ENCODE measurements at regions not wholly inside any gene's neighbourhood (a gene's known extent, or its start where the extent isn't known, plus 50 kb on each side); places are given as distances from the start of the nearest gene placed in this dataset.
"Not testable (repeated sequence)": the region's sequence is repeated elsewhere in the genome, so short reads cannot be mapped to it uniquely, and the experiment has no call there.

- BruUV-seq (replicated peaks): no TSS peak
Observed at GRCh38 chr5:100654895-100655294, 119.7 kb downstream of the FAM174A start.

GRCh38 chr5:100656771-100657170 is 121.6 kb downstream of the FAM174A start:
- intact Hi-C loops (cut with micrococcal nuclease; ENCODE audit: unreplicated experiment); H3K27ac ChIP-seq (ENCODE audit: control insufficient read depth, insufficient read depth); H3K79me2 ChIP-seq (ENCODE audit: control insufficient read depth, insufficient read depth, low read length); SMC1A ChIA-PET (ENCODE audit: uncharacterized antibody, unreplicated experiment); FAIRE-seq; BruUV-seq (replicated peaks); H3K36me3 ChIP-seq (ENCODE audit: control insufficient read depth in 2 of 2, insufficient read depth in 2 of 2, low read length in 1 of 2); POLR2A ChIA-PET; H3K9me3 ChIP-seq (replicated peaks; ENCODE audit: control insufficient read depth, insufficient read depth, low read length); H2AFZ ChIP-seq (ENCODE audit: control insufficient read depth, low read depth, low read length); ATAC-seq; H4K20me1 ChIP-seq (ENCODE audit: control insufficient read depth, insufficient read depth); H3K4me3 ChIP-seq; H3K4me2 ChIP-seq (ENCODE audit: control insufficient read depth, insufficient read depth); in situ Hi-C loops (cut with MboI); RAD21 ChIA-PET (ENCODE audit: unreplicated experiment); H3K9ac ChIP-seq (ENCODE audit: control insufficient read depth, insufficient read depth, low read length); H3K27me3 ChIP-seq (replicated peaks in 1 of 2; ENCODE audit: control insufficient read depth in 2 of 2, insufficient read depth in 2 of 2, low read length in 1 of 2); DNase-seq (ENCODE audit: low read depth, low spot score); H3K4me1 ChIP-seq (ENCODE audit: control insufficient read depth, insufficient read depth, low read length): not testable (repeated sequence)
- 91% methylated on average over 16 of the region's 28 CpGs for WGBS (ENCODE audit: insufficient coverage, insufficient replicate concordance, low lambda C conversion rate, missing lambda C conversion rate)
- CTCF ChIA-PET: interaction anchor here (0.9 kb wide), 1 partner anchor 9 kb away, joined by 3 read pairs; no protein-coding TSS in a partner anchor

More at GRCh38 chr5:100654895-100655294, 119.7 kb downstream of the FAM174A start:
- CTCF ChIA-PET: no interaction called here
- Histone ChIP-seq H3K4me2 (ENCODE audit: control insufficient read depth, insufficient read depth) (no peak overlapping the region), H3K27ac (ENCODE audit: control insufficient read depth, insufficient read depth) (no peak overlapping the region), H3K9me3 (replicated peaks; ENCODE audit: control insufficient read depth, insufficient read depth, low read length) (no peaks in the 10 kb centered on the region), H2AFZ (ENCODE audit: control insufficient read depth, low read depth, low read length) (no peak overlapping the region), H3K79me2 (ENCODE audit: control insufficient read depth, insufficient read depth, low read length) (no peaks in the 10 kb centered on the region), H3K9ac (ENCODE audit: control insufficient read depth, insufficient read depth, low read length) (no peak overlapping the region), H4K20me1 (ENCODE audit: control insufficient read depth, insufficient read depth) (no peaks in the 10 kb centered on the region), H3K4me1 (ENCODE audit: control insufficient read depth, insufficient read depth, low read length) (no peaks in the 10 kb centered on the region), H3K36me3 (ENCODE audit: control insufficient read depth in 2 of 2, insufficient read depth in 2 of 2, low read length in 1 of 2) (no peaks in the 10 kb centered on the region), H3K4me3 (no peak overlapping the region), H3K27me3 (replicated peaks in 1 of 2; ENCODE audit: control insufficient read depth in 2 of 2, insufficient read depth in 2 of 2, low read length in 1 of 2) (no peaks in the 10 kb centered on the region)
- intact Hi-C loops (cut with micrococcal nuclease; ENCODE audit: unreplicated experiment) (no loop called here), in situ Hi-C loops (cut with MboI) (no loop called here)
- TF ChIP-seq GATAD2B (conservative IDR thresholded peaks at IDR 0.05; ENCODE audit: low read depth): no peak
- no peak for TF ChIP-seq RB1 (IDR thresholded peaks at IDR 0.05; ENCODE audit: borderline replicate concordance)
- no peak for TF ChIP-seq CEBPZ (IDR thresholded peaks at IDR 0.05; ENCODE audit: low read depth, low read length)
- no peak for TF ChIP-seq KLF5 (IDR thresholded peaks at IDR 0.05; ENCODE audit: partially characterized antibody)
- TF ChIP-seq HCFC1 (IDR thresholded peaks at IDR 0.05; ENCODE audit: low read length): no peak
- TF ChIP-seq POLR2A (IDR thresholded peaks at IDR 0.05; ENCODE audit: low read depth, low read length): no peak
- RAD21 ChIA-PET (ENCODE audit: unreplicated experiment): no interaction called here
- no peak for DNase-seq (ENCODE audit: low read depth, low spot score)
- no peak for ATAC-seq
- FAIRE-seq: no peak
- POLR2A ChIA-PET: no interaction called here
- SMC1A ChIA-PET (ENCODE audit: uncharacterized antibody, unreplicated experiment): interaction anchor here (1.5 kb wide), 1 partner anchor 19 kb away, joined by 3 read pairs; no protein-coding TSS in a partner anchor
